ENCODE measurements at regions not wholly inside any gene's neighbourhood (a gene's known extent, or its start where the extent isn't known, plus 50 kb on each side); places are given as distances from the start of the nearest gene placed in this dataset.

DNA sequence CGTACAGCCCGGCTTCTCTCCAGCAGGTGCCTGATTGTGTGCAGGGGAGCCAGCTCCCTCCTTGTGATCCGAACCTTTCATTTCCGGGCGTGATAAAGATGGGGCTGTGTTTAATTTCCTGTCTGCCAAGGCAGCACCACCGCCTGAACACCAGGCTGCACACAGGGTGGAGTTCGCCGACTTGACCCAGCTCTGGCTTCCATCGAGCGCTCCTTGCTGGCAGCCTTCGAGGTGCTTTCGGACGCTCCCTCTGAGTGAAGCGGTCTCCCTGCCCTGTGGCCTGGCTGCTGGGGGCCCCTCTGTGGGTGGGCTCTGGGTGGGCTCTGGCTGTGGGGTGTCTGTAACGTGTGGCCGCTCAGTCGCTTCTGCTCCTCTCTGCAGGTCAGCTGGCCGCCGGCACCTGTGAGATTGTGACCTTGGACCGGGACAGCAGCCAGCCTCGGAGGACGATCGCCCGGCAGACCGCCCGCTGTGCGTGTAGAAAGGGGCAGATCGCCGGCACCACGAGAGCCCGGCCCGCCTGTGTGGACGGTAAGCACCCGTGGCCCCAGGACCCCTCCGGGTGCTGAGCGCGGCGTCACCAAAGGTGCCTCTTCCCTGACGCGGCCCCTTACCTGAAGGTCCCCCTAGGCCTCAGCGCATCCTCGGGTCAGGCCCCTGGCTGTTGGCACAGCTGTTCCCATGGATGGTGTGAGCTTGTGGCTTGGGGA is 1181.3 kb downstream of the BRD1 start:
- TF ChIP-seq, protein P1, sequence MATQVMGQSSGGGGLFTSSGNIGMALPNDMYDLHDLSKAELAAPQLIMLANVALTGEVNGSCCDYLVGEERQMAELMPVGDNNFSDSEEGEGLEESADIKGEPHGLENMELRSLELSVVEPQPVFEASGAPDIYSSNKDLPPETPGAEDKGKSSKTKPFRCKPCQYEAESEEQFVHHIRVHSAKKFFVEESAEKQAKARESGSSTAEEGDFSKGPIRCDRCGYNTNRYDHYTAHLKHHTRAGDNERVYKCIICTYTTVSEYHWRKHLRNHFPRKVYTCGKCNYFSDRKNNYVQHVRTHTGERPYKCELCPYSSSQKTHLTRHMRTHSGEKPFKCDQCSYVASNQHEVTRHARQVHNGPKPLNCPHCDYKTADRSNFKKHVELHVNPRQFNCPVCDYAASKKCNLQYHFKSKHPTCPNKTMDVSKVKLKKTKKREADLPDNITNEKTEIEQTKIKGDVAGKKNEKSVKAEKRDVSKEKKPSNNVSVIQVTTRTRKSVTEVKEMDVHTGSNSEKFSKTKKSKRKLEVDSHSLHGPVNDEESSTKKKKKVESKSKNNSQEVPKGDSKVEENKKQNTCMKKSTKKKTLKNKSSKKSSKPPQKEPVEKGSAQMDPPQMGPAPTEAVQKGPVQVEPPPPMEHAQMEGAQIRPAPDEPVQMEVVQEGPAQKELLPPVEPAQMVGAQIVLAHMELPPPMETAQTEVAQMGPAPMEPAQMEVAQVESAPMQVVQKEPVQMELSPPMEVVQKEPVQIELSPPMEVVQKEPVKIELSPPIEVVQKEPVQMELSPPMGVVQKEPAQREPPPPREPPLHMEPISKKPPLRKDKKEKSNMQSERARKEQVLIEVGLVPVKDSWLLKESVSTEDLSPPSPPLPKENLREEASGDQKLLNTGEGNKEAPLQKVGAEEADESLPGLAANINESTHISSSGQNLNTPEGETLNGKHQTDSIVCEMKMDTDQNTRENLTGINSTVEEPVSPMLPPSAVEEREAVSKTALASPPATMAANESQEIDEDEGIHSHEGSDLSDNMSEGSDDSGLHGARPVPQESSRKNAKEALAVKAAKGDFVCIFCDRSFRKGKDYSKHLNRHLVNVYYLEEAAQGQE (IDR thresholded peaks at IDR 0.05; ENCODE audit: unreplicated experiment): no peak
- TF ChIP-seq EZH2 (IDR thresholded peaks at IDR 0.05; ENCODE audit: low read depth, unreplicated experiment) (no peak), POLR2AphosphoS5 (IDR thresholded peaks at IDR 0.05; ENCODE audit: low read depth) (no peak), EZH2phosphoT487 (IDR thresholded peaks at IDR 0.05; ENCODE audit: unreplicated experiment) (no peak), NANOG (IDR thresholded peaks at IDR 0.05; ENCODE audit: borderline replicate concordance) (no peak), JUNB (IDR thresholded peaks at IDR 0.05; ENCODE audit: unreplicated experiment) (no peak), ZNF331 (CRISPR knock-in tag; IDR thresholded peaks at IDR 0.05; ENCODE audit: low read depth) (no peak), ZNF114 (CRISPR knock-in tag; IDR thresholded peaks at IDR 0.05) (no peak), STAT1 (IDR thresholded peaks at IDR 0.05; ENCODE audit: unreplicated experiment) (no peak), CREB1 (CRISPR knock-in tag; IDR thresholded peaks at IDR 0.05; ENCODE audit: low read depth) (no peak)
- TF ChIP-seq, protein P2, sequence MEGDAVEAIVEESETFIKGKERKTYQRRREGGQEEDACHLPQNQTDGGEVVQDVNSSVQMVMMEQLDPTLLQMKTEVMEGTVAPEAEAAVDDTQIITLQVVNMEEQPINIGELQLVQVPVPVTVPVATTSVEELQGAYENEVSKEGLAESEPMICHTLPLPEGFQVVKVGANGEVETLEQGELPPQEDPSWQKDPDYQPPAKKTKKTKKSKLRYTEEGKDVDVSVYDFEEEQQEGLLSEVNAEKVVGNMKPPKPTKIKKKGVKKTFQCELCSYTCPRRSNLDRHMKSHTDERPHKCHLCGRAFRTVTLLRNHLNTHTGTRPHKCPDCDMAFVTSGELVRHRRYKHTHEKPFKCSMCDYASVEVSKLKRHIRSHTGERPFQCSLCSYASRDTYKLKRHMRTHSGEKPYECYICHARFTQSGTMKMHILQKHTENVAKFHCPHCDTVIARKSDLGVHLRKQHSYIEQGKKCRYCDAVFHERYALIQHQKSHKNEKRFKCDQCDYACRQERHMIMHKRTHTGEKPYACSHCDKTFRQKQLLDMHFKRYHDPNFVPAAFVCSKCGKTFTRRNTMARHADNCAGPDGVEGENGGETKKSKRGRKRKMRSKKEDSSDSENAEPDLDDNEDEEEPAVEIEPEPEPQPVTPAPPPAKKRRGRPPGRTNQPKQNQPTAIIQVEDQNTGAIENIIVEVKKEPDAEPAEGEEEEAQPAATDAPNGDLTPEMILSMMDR (conservative IDR thresholded peaks at IDR 0.05; ENCODE audit: low read depth in 2 of 2): no peak
- TF ChIP-seq, protein P3, sequence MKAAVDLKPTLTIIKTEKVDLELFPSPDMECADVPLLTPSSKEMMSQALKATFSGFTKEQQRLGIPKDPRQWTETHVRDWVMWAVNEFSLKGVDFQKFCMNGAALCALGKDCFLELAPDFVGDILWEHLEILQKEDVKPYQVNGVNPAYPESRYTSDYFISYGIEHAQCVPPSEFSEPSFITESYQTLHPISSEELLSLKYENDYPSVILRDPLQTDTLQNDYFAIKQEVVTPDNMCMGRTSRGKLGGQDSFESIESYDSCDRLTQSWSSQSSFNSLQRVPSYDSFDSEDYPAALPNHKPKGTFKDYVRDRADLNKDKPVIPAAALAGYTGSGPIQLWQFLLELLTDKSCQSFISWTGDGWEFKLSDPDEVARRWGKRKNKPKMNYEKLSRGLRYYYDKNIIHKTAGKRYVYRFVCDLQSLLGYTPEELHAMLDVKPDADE (IDR thresholded peaks at IDR 0.05): no peak
- TF ChIP-seq, protein P4, sequence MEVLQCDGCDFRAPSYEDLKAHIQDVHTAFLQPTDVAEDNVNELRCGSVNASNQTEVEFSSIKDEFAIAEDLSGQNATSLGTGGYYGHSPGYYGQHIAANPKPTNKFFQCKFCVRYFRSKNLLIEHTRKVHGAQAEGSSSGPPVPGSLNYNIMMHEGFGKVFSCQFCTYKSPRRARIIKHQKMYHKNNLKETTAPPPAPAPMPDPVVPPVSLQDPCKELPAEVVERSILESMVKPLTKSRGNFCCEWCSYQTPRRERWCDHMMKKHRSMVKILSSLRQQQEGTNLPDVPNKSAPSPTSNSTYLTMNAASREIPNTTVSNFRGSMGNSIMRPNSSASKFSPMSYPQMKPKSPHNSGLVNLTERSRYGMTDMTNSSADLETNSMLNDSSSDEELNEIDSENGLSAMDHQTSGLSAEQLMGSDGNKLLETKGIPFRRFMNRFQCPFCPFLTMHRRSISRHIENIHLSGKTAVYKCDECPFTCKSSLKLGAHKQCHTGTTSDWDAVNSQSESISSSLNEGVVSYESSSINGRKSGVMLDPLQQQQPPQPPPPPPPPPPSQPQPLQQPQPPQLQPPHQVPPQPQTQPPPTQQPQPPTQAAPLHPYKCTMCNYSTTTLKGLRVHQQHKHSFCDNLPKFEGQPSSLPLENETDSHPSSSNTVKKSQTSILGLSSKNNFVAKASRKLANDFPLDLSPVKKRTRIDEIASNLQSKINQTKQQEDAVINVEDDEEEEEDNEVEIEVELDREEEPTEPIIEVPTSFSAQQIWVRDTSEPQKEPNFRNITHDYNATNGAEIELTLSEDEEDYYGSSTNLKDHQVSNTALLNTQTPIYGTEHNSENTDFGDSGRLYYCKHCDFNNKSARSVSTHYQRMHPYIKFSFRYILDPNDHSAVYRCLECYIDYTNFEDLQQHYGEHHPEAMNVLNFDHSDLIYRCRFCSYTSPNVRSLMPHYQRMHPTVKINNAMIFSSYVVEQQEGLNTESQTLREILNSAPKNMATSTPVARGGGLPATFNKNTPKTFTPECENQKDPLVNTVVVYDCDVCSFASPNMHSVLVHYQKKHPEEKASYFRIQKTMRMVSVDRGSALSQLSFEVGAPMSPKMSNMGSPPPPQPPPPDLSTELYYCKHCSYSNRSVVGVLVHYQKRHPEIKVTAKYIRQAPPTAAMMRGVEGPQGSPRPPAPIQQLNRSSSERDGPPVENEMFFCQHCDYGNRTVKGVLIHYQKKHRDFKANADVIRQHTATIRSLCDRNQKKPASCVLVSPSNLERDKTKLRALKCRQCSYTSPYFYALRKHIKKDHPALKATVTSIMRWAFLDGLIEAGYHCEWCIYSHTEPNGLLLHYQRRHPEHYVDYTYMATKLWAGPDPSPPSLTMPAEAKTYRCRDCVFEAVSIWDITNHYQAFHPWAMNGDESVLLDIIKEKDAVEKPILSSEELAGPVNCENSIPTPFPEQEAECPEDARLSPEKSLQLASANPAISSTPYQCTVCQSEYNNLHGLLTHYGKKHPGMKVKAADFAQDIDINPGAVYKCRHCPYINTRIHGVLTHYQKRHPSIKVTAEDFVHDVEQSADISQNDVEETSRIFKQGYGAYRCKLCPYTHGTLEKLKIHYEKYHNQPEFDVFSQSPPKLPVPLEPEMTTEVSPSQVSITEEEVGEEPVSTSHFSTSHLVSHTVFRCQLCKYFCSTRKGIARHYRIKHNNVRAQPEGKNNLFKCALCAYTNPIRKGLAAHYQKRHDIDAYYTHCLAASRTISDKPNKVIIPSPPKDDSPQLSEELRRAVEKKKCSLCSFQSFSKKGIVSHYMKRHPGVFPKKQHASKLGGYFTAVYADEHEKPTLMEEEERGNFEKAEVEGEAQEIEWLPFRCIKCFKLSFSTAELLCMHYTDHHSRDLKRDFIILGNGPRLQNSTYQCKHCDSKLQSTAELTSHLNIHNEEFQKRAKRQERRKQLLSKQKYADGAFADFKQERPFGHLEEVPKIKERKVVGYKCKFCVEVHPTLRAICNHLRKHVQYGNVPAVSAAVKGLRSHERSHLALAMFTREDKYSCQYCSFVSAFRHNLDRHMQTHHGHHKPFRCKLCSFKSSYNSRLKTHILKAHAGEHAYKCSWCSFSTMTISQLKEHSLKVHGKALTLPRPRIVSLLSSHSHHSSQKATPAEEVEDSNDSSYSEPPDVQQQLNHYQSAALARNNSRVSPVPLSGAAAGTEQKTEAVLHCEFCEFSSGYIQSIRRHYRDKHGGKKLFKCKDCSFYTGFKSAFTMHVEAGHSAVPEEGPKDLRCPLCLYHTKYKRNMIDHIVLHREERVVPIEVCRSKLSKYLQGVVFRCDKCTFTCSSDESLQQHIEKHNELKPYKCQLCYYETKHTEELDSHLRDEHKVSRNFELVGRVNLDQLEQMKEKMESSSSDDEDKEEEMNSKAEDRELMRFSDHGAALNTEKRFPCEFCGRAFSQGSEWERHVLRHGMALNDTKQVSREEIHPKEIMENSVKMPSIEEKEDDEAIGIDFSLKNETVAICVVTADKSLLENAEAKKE (CRISPR knock-in tag; IDR thresholded peaks at IDR 0.05): no peak

Measured in GM23338 (cell line).